Astrocyte of the cerebellum (primary cell): ENCODE measurements at regions not wholly inside any gene's neighbourhood (a gene's known extent, or its start where the extent isn't known, plus 50 kb on each side); places are given as distances from the start of the nearest gene placed in this dataset.

Experiments
- DNase-seq: peaks from one replicate; pipeline ENCODE4 v3.0.0-alpha.2; 2011; ENCODE audit warnings: low read depth
- H3K4me3 ChIP-seq: 2 replicates; pipeline ENCODE4 v1.5.1; 2011; ENCODE audit warnings: mild to moderate bottlenecking, low read depth, low read length, moderate library complexity
- in situ Hi-C: cut with HindIII; loops from 2 replicates; pipeline ENCODE4 v1.10.0; 2017; ENCODE audit warnings: low sequenced_read_pairs
- TF ChIP-seq, protein P1 (sequence below): IDR thresholded peaks from 2 replicates; pipeline ENCODE4 v1.5.1; 2012; ENCODE audit warnings: low read length, low read depth, moderate library complexity, mild to moderate bottlenecking; ENCODE audit errors: missing control alignments

DNA sequence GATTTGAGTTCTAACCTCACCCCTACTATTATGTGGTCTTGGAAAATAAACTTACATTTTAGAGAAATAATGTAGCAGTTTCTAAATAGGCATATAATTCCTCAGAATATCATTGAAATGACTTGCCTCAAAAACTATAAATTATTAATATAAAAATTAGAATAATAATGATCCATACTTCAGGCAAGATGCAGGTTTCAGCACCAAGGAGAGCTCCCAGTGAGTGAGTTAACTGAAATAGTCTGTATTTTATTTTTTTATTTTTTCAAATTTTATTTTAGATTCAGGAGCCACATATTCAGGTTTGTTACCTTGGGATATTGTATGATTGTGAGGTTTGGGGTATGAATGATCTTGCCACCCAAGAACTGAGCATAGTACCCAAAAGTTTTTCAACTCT is 472.2 kb upstream of the DCC start:
- in situ Hi-C loops: no loop called here
- TF ChIP-seq, protein P1, sequence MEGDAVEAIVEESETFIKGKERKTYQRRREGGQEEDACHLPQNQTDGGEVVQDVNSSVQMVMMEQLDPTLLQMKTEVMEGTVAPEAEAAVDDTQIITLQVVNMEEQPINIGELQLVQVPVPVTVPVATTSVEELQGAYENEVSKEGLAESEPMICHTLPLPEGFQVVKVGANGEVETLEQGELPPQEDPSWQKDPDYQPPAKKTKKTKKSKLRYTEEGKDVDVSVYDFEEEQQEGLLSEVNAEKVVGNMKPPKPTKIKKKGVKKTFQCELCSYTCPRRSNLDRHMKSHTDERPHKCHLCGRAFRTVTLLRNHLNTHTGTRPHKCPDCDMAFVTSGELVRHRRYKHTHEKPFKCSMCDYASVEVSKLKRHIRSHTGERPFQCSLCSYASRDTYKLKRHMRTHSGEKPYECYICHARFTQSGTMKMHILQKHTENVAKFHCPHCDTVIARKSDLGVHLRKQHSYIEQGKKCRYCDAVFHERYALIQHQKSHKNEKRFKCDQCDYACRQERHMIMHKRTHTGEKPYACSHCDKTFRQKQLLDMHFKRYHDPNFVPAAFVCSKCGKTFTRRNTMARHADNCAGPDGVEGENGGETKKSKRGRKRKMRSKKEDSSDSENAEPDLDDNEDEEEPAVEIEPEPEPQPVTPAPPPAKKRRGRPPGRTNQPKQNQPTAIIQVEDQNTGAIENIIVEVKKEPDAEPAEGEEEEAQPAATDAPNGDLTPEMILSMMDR: no peak
- peak; percentile 27 for DNase-seq
- H3K4me3 ChIP-seq: no peak overlapping the region

DNA sequence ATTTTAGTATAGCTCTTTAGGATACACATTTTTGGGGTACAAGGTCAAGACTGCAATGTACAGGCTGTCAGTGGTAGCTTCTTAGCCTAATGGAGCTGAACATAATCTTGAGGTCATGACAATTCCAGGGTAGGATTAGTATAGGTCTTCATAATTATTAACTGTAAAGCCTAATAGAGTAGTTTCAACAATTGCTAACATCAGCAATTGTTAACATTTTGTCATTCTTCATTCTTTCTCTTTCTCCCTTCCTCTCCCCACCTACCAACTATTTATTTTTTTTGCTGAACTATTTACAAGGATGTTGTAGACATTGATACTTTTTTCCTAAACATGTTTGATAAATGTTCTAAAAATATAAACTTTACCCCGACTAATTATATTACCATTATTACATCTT is 461.3 kb upstream of the DCC start:
- TF ChIP-seq, protein P1: no peak
- in situ Hi-C loops: no loop called here
- DNase-seq: no peak
- H3K4me3 ChIP-seq: no peak overlapping the region

DNA sequence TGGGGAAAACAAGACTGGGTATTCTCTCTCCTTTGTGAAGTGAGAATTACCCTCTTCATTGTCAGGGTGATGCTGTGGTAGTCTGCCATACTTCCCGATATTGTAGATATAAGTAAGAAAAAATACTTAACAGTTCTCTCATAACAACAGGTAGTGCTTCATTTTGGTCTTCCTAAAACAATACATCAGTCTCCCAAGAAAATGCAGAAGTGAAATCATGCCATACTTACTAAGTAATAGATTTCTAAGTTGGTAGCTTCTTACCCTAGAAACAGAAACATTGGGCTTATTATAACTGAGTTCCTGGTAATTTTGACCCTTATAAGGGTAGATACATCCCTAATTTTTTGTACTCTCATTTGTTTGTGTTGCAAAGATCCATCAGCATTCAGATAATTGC is 460.7 kb upstream of the DCC start:
- no peak overlapping the region for H3K4me3 ChIP-seq
- in situ Hi-C loops: no loop called here
- TF ChIP-seq, protein P1: no peak
- DNase-seq: no peak

DNA sequence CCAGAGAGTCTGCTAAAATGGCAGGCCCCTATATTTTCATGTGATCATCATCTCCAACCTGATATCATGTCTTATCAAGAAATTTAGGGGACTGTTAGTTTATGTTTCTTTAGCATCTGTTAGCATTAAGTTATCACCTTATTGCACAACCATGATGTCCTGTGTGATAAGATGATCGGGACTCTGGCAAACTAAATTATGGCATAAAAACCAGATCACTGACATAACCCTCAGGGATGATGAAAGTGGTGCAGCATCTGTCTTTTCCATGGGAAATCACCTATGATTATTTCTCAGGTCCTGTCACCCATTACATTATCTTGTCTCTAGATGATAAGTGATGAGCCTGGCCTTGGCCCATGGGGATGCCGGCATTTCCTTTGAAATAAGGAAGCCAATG is 458.6 kb upstream of the DCC start:
- in situ Hi-C loops: no loop called here

DNA sequence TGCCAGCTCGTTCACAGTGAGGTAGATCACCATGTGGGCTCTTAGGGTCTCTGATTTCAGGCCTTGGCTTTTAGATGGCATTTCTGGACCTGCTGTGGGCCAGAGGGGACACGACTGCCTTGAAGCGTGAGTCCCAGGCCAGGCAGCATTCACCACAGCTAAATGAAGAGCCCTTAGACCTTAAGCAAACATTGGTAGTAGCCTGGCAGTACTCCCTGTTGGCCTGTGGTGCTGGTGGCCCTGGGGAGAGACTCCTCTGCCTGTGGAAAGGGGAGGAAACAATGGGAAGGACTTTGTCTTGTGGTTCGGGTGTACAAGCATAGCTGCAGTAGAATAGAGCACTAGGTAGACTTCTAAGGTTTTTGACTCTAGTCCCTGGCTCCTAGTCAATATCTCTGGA is 456.0 kb upstream of the DCC start:
- in situ Hi-C loops: no loop called here
- H3K4me3 ChIP-seq: no peak overlapping the region
- TF ChIP-seq, protein P1: no peak
- DNase-seq: no peak

More for the DNA sequence above, 458.6 kb upstream of the DCC start:
- TF ChIP-seq, protein P1: no peak
- no peak overlapping the region for H3K4me3 ChIP-seq
- no peak for DNase-seq

DNA sequence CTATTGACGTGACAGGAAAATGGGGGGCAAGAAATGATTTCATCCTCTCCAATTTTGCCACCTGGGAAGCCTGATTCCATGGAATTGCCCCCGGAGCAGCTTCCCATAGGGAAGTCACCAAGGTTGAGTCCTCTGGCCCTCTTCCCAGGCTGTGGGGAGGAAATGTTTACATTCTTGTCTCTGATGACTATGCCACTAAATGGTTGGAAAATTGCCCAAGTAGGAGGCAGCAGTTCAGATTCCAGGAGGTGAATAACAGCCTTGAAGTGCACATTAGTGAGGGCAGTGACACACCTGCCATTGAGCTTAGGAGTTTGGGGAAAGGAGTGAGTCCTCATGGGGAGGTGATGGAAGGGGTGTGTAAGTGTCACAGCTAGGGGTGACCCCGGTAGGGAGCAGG is 449.2 kb upstream of the DCC start:
- no peak overlapping the region for H3K4me3 ChIP-seq
- peak; percentile 79 for DNase-seq
- TF ChIP-seq, protein P1: no peak
- in situ Hi-C loops: no loop called here

- no peak overlapping the region for H3K4me3 ChIP-seq
- TF ChIP-seq, protein P1: no peak
- DNase-seq: no peak
- in situ Hi-C loops: no loop called here
Measured at GRCh38 chr18:51891876-51892275, 448.1 kb upstream of the DCC start.
